ENCODE measurements at regions not wholly inside any gene's neighbourhood (a gene's known extent, or its start where the extent isn't known, plus 50 kb on each side); places are given as distances from the start of the nearest gene placed in this dataset.

DNA sequence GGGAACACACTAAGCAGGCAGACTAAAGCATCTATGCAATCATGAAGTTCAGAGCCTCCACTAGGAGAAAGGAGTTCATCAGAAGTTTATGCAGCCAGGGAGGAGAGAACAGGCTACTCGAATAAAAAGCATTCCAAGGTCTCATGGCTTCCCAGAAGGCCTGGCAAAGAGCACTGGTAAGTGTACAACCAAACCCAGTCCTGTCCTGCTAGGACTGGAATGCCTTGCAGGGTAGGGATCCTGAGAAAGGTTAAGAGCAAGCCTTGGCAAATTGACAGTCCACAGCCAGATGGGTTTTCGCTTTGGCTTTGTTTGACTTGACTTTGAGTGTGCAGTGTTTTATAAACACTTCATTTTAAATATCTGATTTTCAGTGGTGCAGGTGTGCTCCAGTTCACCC is 133.6 kb upstream of the ATP1B1 start:
- DNase-seq, result no peak

DNA sequence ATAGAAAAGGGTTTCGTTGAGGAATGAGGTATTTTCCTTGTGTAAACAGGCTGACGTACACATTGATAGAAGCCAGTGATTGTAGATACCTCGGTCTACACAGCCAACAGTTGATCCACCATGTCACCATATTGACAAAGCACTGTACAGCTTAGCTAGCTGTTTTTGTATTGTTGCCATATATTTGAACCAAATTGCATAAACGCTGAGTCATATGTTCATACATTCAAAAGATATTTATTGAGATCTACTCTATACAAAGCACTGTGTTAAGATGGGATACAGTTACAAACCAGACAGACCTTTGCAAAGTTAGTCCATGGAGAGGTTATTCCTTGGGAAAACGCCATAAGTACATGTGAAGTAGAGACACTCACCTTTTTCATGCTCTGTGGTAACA is 132.4 kb upstream of the ATP1B1 start:
- no peak for DNase-seq

DNA sequence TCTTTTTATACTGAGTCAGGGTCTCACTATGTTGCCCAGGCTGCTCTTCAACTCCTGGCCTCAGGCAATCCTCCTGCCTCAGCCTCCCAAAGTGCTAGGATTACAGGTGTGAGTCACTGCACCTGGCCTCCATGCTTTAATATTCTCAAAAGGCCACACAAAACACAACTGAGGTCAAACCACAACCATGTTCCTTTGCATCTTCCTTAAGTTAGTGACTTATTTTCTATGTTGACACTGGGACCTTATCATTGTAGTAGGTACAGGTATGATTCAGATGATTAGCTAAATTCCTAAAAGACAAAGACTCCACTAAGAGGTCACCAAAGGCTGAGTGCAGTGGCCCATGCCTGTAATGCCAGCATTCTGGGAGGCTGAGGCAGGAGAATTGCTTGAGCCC is 131.9 kb upstream of the ATP1B1 start:
- DNase-seq, result no peak

DNA sequence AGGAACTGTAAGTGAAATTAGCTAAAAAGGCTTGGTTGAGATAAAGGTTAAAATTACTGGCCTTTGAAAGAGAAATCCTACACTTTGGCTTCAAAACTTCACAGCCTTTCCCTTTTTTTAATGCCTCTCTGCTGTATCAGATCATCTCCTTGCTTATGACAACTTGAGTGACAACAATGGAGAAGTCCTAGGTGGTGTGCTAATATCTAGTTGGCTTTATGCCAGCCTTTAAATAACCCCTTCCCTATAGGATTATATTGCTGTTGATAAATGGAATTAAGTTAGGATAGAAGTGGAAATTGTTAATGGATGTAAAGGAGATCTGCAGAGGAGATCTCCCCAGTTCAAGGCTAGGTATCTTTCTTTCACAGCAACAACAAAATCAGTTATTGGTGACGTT is 130.2 kb upstream of the ATP1B1 start:
- DNase-seq, result no peak

DNA sequence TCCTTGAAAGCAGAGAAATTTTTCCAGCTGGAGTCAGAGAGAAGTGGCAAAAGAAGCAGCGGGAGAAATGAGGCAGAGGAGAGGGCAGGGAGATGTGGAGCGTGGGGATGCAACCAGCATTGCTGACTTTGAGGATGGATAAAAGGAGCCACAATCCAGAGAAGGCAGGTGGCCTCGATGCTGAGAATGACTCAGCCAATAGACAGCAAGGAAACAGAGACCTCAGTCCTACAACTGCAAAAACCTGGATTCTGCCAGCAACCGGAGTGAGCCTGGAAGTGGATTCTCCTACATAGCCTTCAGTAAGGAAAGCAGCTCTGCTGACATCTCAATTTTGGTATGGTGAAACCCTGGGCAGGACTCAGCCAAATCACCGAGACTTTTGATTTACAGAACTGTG is 128.9 kb upstream of the ATP1B1 start:
- DNase-seq, result no peak

DNA sequence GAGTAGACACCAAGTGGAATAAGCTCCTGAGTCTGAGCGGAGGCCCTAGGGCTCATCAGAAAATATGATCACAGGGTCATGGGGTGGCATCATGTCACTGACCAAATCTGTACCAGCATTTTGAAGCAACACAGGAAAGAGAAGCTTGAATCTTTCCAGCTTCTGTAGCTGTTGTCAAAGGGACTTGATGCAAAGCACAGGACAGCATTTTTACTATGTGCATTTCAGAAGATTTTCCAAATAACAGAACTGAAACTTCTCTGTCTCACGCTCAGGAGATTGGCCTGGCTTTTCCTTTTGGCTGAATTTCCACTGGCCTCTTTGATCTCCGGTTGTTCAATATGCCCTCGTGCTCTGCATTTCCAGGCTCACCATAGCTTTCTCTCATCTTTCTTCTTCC is 127.2 kb upstream of the ATP1B1 start:
- no peak for DNase-seq

DNA sequence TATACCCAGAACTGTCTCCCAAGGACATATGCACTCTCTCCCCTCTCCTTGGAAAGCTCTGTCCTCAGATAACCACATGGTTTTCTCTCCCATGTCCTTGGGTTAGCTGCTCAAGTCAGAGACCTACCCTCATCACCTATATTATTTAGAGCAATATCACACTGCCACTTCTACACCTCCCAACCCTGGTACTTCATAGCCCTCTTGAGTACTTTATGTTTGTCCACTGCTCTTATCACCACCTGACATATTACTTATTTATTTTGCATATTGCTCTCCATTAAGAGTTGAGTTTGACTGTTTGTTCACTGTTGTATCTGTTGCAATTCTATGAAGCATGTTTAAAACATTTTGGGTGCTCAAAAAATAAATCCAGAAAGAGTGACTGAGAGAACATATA is 126.3 kb upstream of the ATP1B1 start:
- no peak for DNase-seq

DNA sequence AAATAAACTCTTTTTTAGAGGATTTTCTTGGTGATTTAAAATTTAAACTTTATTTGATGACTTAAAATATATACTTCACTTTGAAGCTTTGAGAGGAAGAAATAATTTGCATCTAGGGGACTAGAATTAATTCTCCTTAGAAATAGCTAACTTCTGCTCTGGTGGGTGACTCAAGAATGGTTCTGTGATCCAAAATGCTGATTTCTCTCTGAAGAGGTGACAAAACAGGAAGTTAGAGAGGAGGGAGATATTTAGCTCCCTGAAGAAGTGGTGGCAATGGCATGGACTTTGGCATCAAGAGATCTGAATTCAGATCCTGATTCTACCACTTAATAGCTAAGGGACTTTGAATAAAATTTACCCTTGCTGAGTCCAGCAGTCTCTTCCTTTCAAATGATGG is 125.8 kb upstream of the ATP1B1 start:
- no peak for DNase-seq

DNA sequence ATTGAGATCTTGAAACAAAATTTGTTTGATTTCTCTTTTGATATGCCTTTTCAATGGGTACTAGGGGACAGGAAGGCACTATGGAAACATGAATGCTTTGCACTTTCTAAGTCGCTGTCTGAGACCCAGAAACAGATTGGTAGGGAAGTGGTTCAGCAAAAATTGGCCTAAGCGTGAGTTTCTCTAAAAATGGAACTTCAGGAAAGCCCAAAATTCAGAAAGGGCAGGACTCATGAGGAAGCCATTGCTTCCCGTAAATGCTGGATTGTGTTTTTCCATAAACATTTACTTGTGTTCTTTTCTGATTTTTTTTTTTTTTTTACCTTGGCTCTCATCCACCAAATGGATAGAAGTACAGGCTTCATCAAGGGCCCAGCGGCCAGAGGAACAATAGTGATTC is 123.7 kb upstream of the ATP1B1 start:
- no peak for DNase-seq

DNA sequence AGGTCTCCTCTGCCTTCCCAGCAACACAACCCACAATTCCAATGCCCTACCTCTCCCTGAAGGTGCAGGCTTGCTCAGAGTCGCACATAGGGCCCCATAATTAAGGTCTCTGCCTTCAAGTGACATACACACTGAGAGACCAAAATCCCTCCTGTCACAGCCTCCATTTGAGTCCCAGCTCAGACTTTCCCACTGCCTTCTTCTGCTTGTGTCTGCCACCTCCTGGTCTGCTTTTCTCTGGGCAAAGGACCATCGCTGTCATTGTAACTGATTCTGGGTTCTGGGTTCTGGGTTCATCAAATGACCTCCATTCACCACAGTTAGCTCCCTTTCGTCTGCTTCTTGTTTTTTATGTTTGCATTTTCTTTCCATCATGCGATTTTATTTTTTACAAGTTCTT is 119.2 kb upstream of the ATP1B1 start:
- DNase-seq, result no peak

DNA sequence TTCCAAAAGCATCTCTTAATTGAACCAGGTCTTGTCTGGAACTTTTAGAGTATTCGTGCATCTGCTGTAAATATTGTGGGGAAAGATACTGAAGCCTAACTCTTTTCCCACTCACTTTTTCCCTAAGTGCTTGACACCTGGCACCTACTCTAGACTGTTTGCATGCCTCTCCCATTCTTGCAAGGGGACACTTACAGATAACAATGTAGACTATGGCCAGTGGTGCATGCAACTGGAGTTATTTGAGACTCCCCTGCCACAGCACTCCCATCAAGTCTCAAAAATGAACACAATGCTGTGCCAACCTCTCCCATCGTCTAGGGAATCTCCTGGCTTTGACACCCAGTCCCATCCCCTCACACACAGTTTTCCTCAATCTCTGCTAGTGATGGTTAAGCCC is 118.6 kb upstream of the ATP1B1 start:
- no peak for DNase-seq

DNA sequence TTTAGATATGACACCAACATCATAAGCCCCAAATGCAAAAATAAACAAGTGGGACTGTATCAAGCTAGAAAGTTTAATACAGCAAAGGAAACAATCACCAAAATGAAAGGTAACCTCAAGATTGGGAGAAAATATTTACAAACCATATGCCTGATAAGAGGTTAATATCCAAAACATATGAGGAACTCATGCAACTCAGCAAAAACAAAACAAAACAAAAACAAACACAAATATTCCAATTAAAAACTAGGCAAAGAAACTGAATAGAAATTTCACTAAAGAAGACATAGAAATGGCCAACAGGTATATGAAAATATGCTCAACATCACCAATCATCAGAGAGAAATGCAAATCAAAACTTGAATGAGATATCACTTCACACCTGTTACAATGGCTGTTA is 116.5 kb upstream of the ATP1B1 start:
- DNase-seq, result no peak

DNA sequence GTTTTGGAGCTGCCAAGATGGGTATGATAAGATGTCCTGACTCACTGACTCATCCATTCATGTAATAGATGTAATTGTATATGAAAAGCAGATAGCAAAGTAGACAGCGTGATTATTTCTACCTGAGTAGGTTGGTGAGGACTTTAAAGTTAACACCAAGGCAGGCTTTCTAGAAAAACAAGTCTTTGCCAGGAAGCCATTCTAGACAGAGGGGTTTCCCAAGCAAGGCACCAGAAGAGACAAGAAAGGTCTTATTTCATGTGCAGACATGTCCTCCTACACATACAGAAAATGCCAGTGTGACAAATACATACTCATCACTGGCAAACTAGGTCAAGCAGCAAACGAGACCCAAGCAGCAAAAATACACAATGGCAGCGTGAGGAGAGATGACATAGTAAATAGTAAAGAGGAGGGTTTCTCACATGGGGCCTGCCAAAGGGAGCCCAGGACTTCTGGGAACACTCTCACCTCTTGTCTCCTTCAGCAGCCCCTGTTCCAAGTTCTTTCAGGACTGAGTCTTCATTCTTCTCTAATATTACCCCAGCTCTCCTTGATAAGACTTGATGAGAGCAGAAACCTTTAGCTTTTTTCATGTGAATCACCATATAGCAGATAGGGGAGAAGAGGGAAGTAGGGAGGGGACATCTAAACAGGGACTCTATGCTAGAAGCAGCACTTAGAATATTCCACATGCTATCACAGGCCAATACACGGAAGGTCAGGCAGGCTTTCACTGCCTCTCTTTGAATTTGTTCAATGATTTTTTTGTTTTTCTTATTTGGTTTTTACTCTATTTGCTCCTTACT is 114.6 kb upstream of the ATP1B1 start:
- peak; percentile 46 to 55 for DNase-seq

DNA sequence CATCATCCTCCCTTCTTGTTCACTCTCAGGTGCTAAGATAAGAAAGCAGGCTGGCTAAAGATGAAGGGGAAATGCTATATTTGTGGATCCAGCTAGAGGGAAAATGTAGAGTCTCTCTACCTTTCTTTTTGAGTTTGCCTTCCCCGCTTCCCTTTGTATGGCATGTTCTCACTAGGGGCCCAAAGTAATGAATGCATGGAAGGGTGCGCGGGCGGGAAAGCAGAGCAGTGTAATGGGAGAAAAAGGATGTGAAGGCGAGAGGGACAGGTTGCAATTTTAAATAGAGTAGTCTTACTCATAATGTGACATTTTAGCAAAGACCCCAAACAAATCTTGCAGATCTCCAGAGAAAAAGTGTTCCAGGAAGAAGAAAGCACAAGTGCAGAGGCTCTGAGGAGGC is 105.1 kb upstream of the ATP1B1 start:
- no peak for DNase-seq

DNA sequence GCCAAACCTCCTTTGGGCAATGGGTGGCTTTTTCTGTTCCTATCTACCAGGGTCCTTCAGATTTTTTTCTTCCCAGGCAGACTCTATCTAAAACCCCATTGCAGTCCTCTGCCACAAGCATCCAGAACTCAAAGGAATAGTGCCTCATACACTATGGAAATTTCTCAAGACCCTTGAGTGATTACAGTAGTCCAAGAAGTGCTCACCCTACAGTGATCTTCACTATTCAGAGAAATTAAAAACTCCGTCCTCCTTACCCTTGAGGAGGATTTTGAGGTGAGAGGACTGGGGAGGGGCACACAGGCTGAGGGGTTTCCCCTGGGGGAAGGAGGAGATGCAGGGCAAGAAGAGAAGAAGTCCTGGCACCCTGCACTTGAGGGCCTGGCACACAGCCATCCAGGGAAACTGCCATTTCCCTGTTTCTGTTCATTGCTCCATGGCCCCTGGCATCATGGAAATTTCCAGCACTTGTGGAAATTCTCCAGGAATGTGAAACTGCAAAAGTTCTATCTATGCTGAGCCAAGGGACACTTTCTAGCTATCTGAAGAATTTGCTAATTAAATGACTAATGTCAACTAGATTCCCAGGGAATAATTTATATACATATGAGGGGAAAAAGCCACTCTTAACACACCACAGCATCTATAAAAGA is 102.5 kb upstream of the ATP1B1 start:
- DNase-seq, result no peak

DNA sequence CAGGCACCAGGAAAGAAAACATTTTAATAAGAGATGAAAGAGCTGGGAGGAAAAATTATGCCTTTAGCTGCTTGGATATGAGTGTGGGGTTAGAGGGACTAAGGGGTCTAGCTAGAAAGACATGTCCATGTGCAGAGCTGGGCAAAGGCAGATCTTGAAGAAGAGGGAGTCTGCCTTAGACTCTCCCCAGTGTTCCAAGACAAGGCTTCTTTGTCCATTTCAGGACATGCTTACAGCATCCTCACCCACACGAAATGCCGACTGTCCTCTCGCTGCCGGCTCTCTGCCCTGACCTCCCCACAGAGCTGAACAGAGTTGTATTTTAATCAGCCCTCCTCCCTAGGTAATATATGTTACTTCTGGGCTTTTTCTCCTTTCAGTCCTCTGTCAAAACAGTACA is 100.7 kb upstream of the ATP1B1 start:
- no peak for DNase-seq

DNA sequence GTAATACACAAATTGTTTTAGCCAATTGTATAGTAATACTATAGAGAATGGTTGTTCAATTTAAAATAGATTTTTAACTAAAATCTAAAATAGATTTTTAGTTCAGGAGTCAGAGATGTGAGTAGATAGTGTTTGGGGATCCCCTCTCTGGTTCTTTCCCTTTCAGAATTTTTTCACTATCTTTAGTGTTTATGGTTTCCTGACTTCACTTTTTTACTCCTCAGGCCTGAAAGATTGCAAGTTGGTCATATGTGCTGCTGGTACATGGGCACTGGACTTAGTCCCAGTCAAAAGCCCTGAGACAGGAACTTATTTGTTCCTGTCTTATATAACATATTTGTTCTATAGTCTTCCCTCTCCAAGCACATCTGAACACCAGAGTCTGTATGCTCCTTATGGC is 96.8 kb upstream of the ATP1B1 start:
- DNase-seq, result no peak

DNA sequence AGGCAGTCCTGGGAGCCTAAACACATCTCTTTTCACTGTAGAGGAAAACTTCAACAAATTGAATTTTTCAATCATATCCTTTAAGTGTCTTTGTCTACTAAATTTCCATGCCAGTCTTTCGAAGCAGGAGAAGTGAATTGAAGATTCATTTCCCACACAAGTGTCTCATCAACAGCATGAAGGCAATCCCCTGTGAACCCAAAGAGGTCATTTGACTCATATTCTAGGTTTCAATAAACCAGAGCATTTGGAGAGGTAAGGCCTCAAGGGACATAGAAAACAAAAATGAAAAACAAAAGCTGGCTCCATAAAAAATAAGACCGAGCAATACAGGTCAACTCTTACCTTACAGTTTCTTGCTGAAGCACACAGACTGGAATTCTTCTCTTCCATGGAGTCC is 94.1 kb upstream of the ATP1B1 start:
- no peak for DNase-seq

DNA sequence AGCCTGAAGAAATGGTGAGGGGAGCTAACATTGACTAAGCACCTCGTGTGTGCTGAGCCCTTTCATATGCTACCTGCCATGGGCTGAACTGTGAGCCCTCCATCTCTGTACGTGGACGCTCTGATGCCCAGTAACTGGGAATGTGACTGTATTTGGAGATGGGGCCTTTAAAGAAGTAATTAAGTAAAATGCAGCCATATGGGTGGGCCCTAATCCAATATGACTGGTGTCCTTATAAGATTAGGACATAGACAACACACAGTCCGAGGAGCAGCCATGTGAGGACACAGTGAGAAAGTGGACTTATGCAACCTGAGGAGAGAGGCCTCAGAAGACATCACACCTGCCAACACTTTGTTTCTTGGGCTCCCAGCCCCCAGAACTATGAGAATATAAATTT is 92.7 kb upstream of the ATP1B1 start:
- no peak for DNase-seq

DNA sequence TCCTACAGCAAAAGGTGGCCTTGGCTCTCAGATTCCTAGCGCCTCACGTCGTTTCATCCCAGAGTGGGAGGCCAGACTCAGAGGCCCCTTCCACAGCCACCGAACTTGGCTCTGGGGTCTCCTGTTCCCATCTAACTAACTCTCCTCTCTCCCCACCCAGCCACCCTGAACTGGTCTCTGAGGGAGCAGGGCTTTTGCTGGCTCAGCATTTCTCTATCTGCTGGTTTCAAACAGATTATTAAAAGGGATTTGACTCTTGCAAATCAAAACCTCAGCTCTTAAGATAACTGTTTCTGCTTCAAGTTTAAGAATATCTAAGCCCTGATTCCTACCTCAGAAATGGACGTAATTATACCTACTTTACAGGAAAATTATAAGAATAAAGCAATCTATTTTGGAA is 91.0 kb upstream of the ATP1B1 start:
- no peak for DNase-seq

DNA sequence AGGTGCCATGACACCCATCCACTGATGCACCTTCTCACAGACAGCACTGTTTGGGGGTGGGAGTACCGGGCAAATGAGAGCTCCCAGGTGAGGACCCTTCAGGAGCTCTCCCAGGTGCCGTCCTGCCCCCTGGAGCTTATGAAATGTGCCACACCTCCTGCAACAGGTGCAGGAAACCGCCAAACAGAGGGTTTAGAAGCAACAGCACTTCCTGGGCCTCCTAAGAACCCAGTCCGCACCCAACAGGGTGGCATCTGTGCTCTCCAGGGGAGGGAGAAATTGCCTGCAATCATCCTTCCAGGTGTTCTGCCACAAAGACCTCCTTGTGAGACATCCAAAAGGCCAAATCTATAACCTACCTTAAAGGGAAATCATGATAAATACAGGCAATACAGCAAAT is 87.7 kb upstream of the ATP1B1 start:
- DNase-seq, result no peak

DNA sequence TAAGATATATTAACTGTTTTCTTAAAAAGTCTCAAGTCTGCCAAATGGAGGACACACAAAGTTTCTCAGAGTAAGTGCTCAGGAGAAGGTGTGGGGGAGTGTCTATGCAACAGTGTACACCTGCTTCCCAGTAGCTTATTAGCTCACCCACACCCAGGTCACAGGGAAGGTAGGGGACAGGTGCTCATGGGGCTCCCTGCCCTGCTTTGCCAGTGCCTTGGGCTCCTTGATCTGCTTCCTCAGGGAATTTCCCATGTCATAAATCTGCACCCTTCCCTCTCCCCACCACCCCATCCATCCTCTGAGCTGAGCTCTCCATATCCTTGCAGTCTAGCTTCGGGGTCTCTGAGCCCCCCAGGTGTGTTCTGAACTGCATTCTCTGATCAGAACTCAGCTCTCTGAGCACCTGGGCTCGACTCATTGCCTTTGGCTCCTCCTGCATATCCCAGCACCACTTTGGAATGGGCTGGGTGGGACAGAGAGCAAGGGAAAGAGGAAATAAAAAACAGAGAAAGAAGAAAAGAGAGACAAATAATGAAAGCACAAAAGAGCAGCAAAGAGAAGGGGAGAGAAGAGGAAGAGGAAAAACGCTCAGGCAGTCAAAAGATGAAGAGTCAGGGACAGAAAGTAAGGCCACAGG is 87.0 kb upstream of the ATP1B1 start:
- no peak for DNase-seq

DNA sequence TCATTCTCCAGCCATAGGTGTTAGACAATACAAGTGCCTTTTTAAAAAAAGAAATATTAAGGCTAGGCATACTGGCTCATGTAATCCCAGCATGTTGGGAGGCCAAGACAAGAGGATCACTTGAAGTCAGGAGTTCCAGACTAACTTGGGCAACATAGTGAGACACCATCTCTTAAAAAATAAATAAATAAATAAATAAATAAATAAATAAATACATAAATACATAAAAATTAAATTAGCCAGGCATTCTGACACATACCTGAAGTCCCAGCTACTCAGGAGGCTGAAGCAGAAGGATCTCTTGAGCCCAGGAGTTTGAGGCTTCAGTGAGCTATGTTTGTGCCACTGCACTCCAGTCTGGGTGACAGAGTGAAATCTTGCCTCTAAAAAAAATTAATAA is 85.8 kb upstream of the ATP1B1 start:
- DNase-seq, result no peak

DNA sequence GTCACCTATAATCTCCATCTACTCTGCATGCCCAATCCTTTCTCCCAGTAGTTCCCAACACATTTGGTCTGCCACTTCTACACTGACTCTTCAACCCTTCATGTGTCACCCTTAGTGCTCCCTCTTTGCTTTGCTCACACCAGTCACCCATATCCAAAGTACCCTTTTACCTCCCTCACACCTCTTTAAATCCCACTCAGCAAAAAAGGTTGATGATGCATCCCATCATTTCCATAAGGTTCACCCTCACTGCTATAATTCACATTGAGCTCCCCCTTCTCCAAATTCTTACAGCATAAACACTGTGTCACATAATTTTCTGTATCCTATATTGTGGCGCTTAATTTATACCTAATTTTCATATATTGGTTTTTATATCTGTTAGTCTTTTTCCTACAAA is 83.8 kb upstream of the ATP1B1 start:
- no peak for DNase-seq

DNA sequence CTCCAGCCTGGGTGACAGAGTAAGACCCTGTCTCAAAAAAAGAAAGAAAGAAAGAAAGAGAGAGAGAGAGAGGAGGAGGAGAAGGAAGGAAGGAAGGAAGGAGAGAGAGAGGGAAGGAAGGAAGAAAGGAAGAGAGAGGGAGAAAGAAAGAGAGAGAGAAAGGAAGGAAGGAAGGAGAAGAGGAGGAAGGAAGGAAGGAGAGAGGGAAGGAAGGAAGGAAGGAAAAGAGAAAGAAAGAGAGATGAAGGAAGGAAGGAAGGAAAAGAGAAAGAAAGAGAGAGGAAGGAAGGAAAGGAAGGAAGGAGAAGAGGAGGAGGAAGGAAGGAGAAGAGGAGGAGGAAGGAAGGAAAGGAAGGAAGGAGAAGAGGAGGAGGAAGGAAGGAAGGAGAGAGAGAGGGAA is 82.2 kb upstream of the ATP1B1 start:
- DNase-seq, result no peak
